SK-N-SH (cell line): ENCODE measurements at regions not wholly inside any gene's neighbourhood (a gene's known extent, or its start where the extent isn't known, plus 50 kb on each side); places are given as distances from the start of the nearest gene placed in this dataset.

Experiments used
- CTCF ChIA-PET: fragments of 300-600, 350-600 bp; formaldehyde crosslinking; extraction: SDS; loops from one replicate; lab custom pipeline; 2021; lab: Yijun Ruan, JAX
- POLR2A ChIA-PET: fragments of 350-600 bp; sonication (Branson Sonifier 250); formaldehyde crosslinking; extraction: SDS; loops from one replicate; lab custom pipeline; 2020; ENCODE audit warnings: antibody characterized with exemption, inconsistent platforms; lab: Yijun Ruan, JAX
- DNase-seq: peaks from one replicate; pipeline ENCODE4 v3.0.0; 2012
- H2AFZ ChIP-seq: fragments of 200-600 bp; sonication (generic); 2 replicates; pipeline ENCODE4 v1.8.1; 2016; ENCODE audit warnings: antibody characterized with exemption, mild to moderate bottlenecking, low read depth
- H3F3A ChIP-seq: fragments of 200-600 bp; sonication (generic); replicated peaks from 2 replicates; pipeline ENCODE3; 2016; ENCODE audit warnings: antibody characterized with exemption, mild to moderate bottlenecking; ENCODE audit not compliant: insufficient read depth
- H3K27ac ChIP-seq, 2 experiments: fragments of 200-500 bp in 1 of 2; fragments of 200-600 bp in 1 of 2; sonication (Bioruptor generic) in 1 of 2; sonication (generic), shearing (Covaris generic) in 1 of 2; 2 replicates each; pipeline versions ENCODE4 v1.5.1 to v1.6.1; 2014 to 2016; ENCODE audit warnings: low read depth in 2 of 2, inconsistent platforms in 1 of 2, low read length in 1 of 2, mild to moderate bottlenecking in 1 of 2, mixed read lengths in 1 of 2
- H3K27me3 ChIP-seq: fragments of 200-600 bp; sonication (generic), shearing (Covaris generic); 2 replicates; pipeline ENCODE4 v1.6.1; 2016; ENCODE audit warnings: mixed run types; ENCODE audit not compliant: insufficient read depth
- H3K36me3 ChIP-seq, 2 experiments: fragments of 200-500 bp in 1 of 2; fragments of 200-600 bp in 1 of 2; sonication (Bioruptor generic) in 1 of 2; sonication (generic) in 1 of 2; replicated peaks in 1 of 2; 2 replicates each; pipeline versions ENCODE3 to v1.5.1; 2014 to 2016; ENCODE audit warnings: low read length in 1 of 2, mild to moderate bottlenecking in 1 of 2; ENCODE audit not compliant: insufficient read depth in 2 of 2, control insufficient read depth in 1 of 2
- H3K4me1 ChIP-seq, 2 experiments: fragments of 200-500 bp in 1 of 2; fragments of 200-600 bp in 1 of 2; sonication (Bioruptor generic) in 1 of 2; sonication (generic), shearing (Covaris generic) in 1 of 2; 2 replicates each; pipeline versions ENCODE4 v1.5.1 to v1.6.1; 2014 to 2016; ENCODE audit warnings: low read depth in 1 of 2, low read length in 1 of 2, mixed run types in 1 of 2; ENCODE audit not compliant: insufficient read depth in 2 of 2, control insufficient read depth in 1 of 2
- H3K4me2 ChIP-seq: fragments of 200-600 bp; sonication (generic), shearing (Covaris generic); 2 replicates; pipeline ENCODE4 v1.6.1; 2017; ENCODE audit warnings: mixed run types
- H3K4me3 ChIP-seq, 2 experiments: fragments of 200-500 bp in 1 of 2; fragments of 200-600 bp in 1 of 2; sonication (Bioruptor generic) in 1 of 2; sonication (generic), shearing (Covaris generic) in 1 of 2; 2 replicates each; pipeline versions ENCODE4 v1.5.1 to v1.8.1; 2014 to 2016; ENCODE audit warnings: low read depth in 2 of 2, inconsistent platforms in 1 of 2, low read length in 1 of 2, mild to moderate bottlenecking in 1 of 2, mixed read lengths in 1 of 2, moderate library complexity in 1 of 2
- H3K79me2 ChIP-seq: fragments of 200-600 bp; sonication (generic); 2 replicates; pipeline ENCODE4 v1.8.1; 2017; ENCODE audit warnings: mild to moderate bottlenecking; ENCODE audit not compliant: insufficient read depth
- H3K9ac ChIP-seq: fragments of 200-600 bp; sonication (generic); 2 replicates; pipeline ENCODE4 v1.6.1; 2017; ENCODE audit warnings: mixed run types
- H3K9me2 ChIP-seq: fragments of 200-600 bp; sonication (generic); 2 replicates; pipeline ENCODE4 v1.6.1; 2017; ENCODE audit warnings: mixed run types
- H3K9me3 ChIP-seq: fragments of 200-600 bp; sonication (generic); 2 replicates; pipeline ENCODE4 v1.6.1; 2017; ENCODE audit warnings: mixed run types, mild to moderate bottlenecking, moderate library complexity
- H4K20me1 ChIP-seq: fragments of 200-600 bp; sonication (generic); 2 replicates; pipeline ENCODE4 v1.6.1; 2017; ENCODE audit warnings: mild to moderate bottlenecking, mixed run types; ENCODE audit not compliant: insufficient read depth
- FOXJ3 ChIP-seq: sonication (generic); formaldehyde crosslinking; IDR thresholded peaks from 2 replicates; pipeline ENCODE4 v1.5.1; 2020; ENCODE audit warnings: mild to moderate bottlenecking, missing genetic modification reagents
- IRF3 ChIP-seq: fragments of 150-350 bp; IDR thresholded peaks from 2 replicates; pipeline ENCODE4 v1.6.1; 2016; ENCODE audit warnings: mild to moderate bottlenecking, low read depth, low read length
- JUND ChIP-seq: IDR thresholded peaks from 2 replicates; pipeline ENCODE4 v1.4.0; 2012
- MXI1 ChIP-seq: IDR thresholded peaks from 2 replicates; pipeline ENCODE4 v1.6.1; 2012; ENCODE audit warnings: mild to moderate bottlenecking, low read depth, low read length, improper control_type of control experiment
- NRF1 ChIP-seq: IDR thresholded peaks from 2 replicates; pipeline ENCODE4 v1.6.1; 2012; ENCODE audit warnings: low read depth, mild to moderate bottlenecking, low read length
- RAD21 ChIP-seq: IDR thresholded peaks from 2 replicates; pipeline ENCODE4 v1.6.1; 2012; ENCODE audit warnings: mild to moderate bottlenecking, low read length
- REST ChIP-seq: IDR thresholded peaks from 2 replicates; pipeline ENCODE4 v1.6.1; 2012; ENCODE audit warnings: mild to moderate bottlenecking, low read depth, low read length, moderate library complexity
- RFX5 ChIP-seq: IDR thresholded peaks from 2 replicates; pipeline ENCODE4 v1.6.1; 2012; ENCODE audit warnings: mild to moderate bottlenecking, improper control_type of control experiment, low read length
- TCF12 ChIP-seq: IDR thresholded peaks from 2 replicates; pipeline ENCODE4 v1.4.0; 2012
- TEAD4 ChIP-seq: IDR thresholded peaks from 2 replicates; pipeline ENCODE4 v1.4.0; 2012; ENCODE audit warnings: mild to moderate bottlenecking, borderline replicate concordance; ENCODE audit not compliant: insufficient read depth
- YY1 ChIP-seq: IDR thresholded peaks from 2 replicates; pipeline ENCODE4 v1.4.0; 2012; ENCODE audit warnings: low read depth, mild to moderate bottlenecking
- WGBS: methylation state at CpG from one replicate; pipeline ENCODE4 v1.1.6; 2017; ENCODE audit warnings: low lambda C conversion rate; 5-methylcytosine and 5-hydroxymethylcytosine counted together
- TF ChIP-seq, protein P1 (sequence below): fragments of 200-600 bp; sonication (generic); IDR thresholded peaks from 2 replicates; pipeline ENCODE4 v1.6.1; 2017; ENCODE audit warnings: antibody characterized with exemption, mild to moderate bottlenecking, moderate library complexity
- TF ChIP-seq, protein P2 (sequence below): IDR thresholded peaks from 2 replicates; pipeline ENCODE4 v1.4.0; 2012; ENCODE audit warnings: low read depth, borderline replicate concordance
- TF ChIP-seq, protein P3 (sequence below): IDR thresholded peaks from 2 replicates; pipeline ENCODE4 v1.4.0; 2012; ENCODE audit warnings: low read depth, borderline replicate concordance

- no peak overlapping the region for H3K9ac ChIP-seq
- WGBS: 35% methylated on average over 2 of the region's 2 CpGs
- H3K9me3 ChIP-seq: no peaks in the 10 kb centered on the region
- H3K4me2 ChIP-seq: no peak overlapping the region
- DNase-seq: no peak
- H3K79me2 ChIP-seq: no peaks in the 10 kb centered on the region
- no peaks in the 10 kb centered on the region for H3K36me3 ChIP-seq
- no peaks in the 10 kb centered on the region for H3F3A ChIP-seq
- TF ChIP-seq, protein P1, sequence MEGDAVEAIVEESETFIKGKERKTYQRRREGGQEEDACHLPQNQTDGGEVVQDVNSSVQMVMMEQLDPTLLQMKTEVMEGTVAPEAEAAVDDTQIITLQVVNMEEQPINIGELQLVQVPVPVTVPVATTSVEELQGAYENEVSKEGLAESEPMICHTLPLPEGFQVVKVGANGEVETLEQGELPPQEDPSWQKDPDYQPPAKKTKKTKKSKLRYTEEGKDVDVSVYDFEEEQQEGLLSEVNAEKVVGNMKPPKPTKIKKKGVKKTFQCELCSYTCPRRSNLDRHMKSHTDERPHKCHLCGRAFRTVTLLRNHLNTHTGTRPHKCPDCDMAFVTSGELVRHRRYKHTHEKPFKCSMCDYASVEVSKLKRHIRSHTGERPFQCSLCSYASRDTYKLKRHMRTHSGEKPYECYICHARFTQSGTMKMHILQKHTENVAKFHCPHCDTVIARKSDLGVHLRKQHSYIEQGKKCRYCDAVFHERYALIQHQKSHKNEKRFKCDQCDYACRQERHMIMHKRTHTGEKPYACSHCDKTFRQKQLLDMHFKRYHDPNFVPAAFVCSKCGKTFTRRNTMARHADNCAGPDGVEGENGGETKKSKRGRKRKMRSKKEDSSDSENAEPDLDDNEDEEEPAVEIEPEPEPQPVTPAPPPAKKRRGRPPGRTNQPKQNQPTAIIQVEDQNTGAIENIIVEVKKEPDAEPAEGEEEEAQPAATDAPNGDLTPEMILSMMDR: no peak
- TF ChIP-seq, protein P2, sequence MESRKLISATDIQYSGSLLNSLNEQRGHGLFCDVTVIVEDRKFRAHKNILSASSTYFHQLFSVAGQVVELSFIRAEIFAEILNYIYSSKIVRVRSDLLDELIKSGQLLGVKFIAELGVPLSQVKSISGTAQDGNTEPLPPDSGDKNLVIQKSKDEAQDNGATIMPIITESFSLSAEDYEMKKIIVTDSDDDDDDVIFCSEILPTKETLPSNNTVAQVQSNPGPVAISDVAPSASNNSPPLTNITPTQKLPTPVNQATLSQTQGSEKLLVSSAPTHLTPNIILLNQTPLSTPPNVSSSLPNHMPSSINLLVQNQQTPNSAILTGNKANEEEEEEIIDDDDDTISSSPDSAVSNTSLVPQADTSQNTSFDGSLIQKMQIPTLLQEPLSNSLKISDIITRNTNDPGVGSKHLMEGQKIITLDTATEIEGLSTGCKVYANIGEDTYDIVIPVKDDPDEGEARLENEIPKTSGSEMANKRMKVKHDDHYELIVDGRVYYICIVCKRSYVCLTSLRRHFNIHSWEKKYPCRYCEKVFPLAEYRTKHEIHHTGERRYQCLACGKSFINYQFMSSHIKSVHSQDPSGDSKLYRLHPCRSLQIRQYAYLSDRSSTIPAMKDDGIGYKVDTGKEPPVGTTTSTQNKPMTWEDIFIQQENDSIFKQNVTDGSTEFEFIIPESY: no peak
- TF ChIP-seq MXI1 (no peak), YY1 (no peak), TCF12 (no peak)
- H3K27ac ChIP-seq: no peak overlapping the region
- POLR2A ChIA-PET: no interaction called here
- no peaks in the 10 kb centered on the region for H3K4me1 ChIP-seq
- no peak overlapping the region for H2AFZ ChIP-seq
- H3K4me3 ChIP-seq: no peak overlapping the region
- no peaks in the 10 kb centered on the region for H4K20me1 ChIP-seq
- CTCF ChIA-PET: no interaction called here
- no peaks in the 10 kb centered on the region for H3K9me2 ChIP-seq
- no peaks in the 10 kb centered on the region for H3K27me3 ChIP-seq
Measured at GRCh38 chr6:122141246-122141645, 258.2 kb upstream of the HSF2 start.

- Histone ChIP-seq H3K79me2 (no peaks in the 10 kb centered on the region), H3K4me1 (no peaks in the 10 kb centered on the region), H4K20me1 (no peaks in the 10 kb centered on the region), H3F3A (no peaks in the 10 kb centered on the region), H3K9me2 (no peaks in the 10 kb centered on the region), H3K27me3 (no peaks in the 10 kb centered on the region), H3K36me3 (no peaks in the 10 kb centered on the region), H2AFZ (no peak overlapping the region), H3K9me3 (no peaks in the 10 kb centered on the region), H3K9ac (no peak overlapping the region), H3K4me3 (no peak overlapping the region), H3K27ac (no peak overlapping the region), H3K4me2 (no peak overlapping the region)
- ChIA-PET POLR2A (no interaction called here), CTCF (interaction anchor here (0.6 to 1.4 kb wide), 3 partner anchors 19 to 229 kb away, joined by 3 read pairs; no protein-coding TSS in a partner anchor)
- 33% methylated on average over 3 of the region's 3 CpGs for WGBS
- no peak for DNase-seq
- TF ChIP-seq FOXJ3 (CRISPR knock-in tag): no peak
- no peak for TF ChIP-seq RAD21
- TF ChIP-seq IRF3: no peak
- TF ChIP-seq, protein P2: no peak
- TF ChIP-seq YY1: no peak
- TF ChIP-seq, protein P3, sequence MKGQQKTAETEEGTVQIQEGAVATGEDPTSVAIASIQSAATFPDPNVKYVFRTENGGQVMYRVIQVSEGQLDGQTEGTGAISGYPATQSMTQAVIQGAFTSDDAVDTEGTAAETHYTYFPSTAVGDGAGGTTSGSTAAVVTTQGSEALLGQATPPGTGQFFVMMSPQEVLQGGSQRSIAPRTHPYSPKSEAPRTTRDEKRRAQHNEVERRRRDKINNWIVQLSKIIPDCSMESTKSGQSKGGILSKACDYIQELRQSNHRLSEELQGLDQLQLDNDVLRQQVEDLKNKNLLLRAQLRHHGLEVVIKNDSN: no peak
- no peak for TF ChIP-seq REST
- no peak for TF ChIP-seq JUND
- TF ChIP-seq RFX5: no peak
- no peak for TF ChIP-seq NRF1
- TF ChIP-seq TEAD4: no peak
Measured at GRCh38 chr6:122143813-122144601, 255.4 kb upstream of the HSF2 start.
